IMR-90 (cell line): ENCODE measurements at regions not wholly inside any gene's neighbourhood (a gene's known extent, or its start where the extent isn't known, plus 50 kb on each side); places are given as distances from the start of the nearest gene placed in this dataset.

Source experiments
- ATAC-seq: fragments of 200-7000 bp; cut with Tn5 transposase; 2 replicates; pipeline ENCODE4 v1.9.1; 2020; ENCODE audit warnings: low read depth, mild to moderate bottlenecking, moderate library complexity
- BruUV-seq: library from RNA; stranded (reverse); fragments of 400-500 nt; replicated peaks from 2 replicates; lab custom pipeline; 2021; lab: Mats Ljungman, UMichigan
- CTCF ChIA-PET: fragments of 300-600 bp; formaldehyde crosslinking; extraction: SDS; loops from one replicate; lab custom pipeline; 2021; ENCODE audit warnings: antibody characterized with exemption; lab: Yijun Ruan, JAX
- POLR2A ChIA-PET: fragments of 300-600 bp; sonication (Branson Sonifier 250); formaldehyde crosslinking; loops from one replicate; lab custom pipeline; 2022; ENCODE audit warnings: antibody characterized with exemption; ENCODE audit not compliant: unreplicated experiment; lab: Charles Lee
- DNase-seq: peaks from one replicate; pipeline ENCODE4 v3.0.0; 2013
- H2AFZ ChIP-seq: replicated peaks from 2 replicates; pipeline ENCODE3; 2013; ENCODE audit warnings: low read length, mild to moderate bottlenecking; ENCODE audit not compliant: poor library complexity
- H2AK5ac ChIP-seq: 2 replicates; pipeline ENCODE4 v1.6.1; 2013; ENCODE audit warnings: low read depth, low read length, inconsistent platforms
- H2AK9ac ChIP-seq: replicated peaks from 2 replicates; pipeline ENCODE3; 2013; ENCODE audit warnings: mild to moderate bottlenecking, low read depth, low read length, moderate library complexity; ENCODE audit not compliant: poor library complexity
- H2BK120ac ChIP-seq: 2 replicates; pipeline ENCODE4 v1.6.1; 2013; ENCODE audit warnings: low read depth, low read length, inconsistent platforms
- H2BK15ac ChIP-seq: 3 replicates; pipeline ENCODE4 v1.6.1; 2013; ENCODE audit warnings: low read depth, low read length, inconsistent platforms
- H2BK20ac ChIP-seq: 2 replicates; pipeline ENCODE4 v1.6.1; 2013; ENCODE audit warnings: low read depth, mild to moderate bottlenecking, inconsistent platforms, low read length, moderate library complexity
- H2BK5ac ChIP-seq: 2 replicates; pipeline ENCODE4 v1.6.1; 2013; ENCODE audit warnings: mild to moderate bottlenecking, low read depth, low read length, inconsistent platforms; ENCODE audit not compliant: poor library complexity, severe bottlenecking
- H3K14ac ChIP-seq: replicated peaks from 2 replicates; pipeline ENCODE4 v1.6.1; 2013; ENCODE audit warnings: low read depth, low read length, inconsistent platforms
- H3K18ac ChIP-seq: 2 replicates; pipeline ENCODE4 v1.6.1; 2013; ENCODE audit warnings: low read depth, low read length, control low read depth
- H3K23ac ChIP-seq: 2 replicates; pipeline ENCODE4 v1.6.1; 2013; ENCODE audit warnings: low read depth, low read length, inconsistent platforms
- H3K27ac ChIP-seq: 2 replicates; pipeline ENCODE4 v1.5.1; 2013; ENCODE audit warnings: mild to moderate bottlenecking, control low read depth, low read length; ENCODE audit not compliant: insufficient read depth
- H3K27me3 ChIP-seq: 2 replicates; pipeline ENCODE4 v1.6.1; 2013; ENCODE audit warnings: low read length; ENCODE audit not compliant: control insufficient read depth, insufficient read depth
- H3K36me3 ChIP-seq: 2 replicates; pipeline ENCODE4 v1.6.1; 2013; ENCODE audit warnings: low read length, mixed read lengths; ENCODE audit not compliant: control insufficient read depth, insufficient read depth
- H3K4ac ChIP-seq: 2 replicates; pipeline ENCODE4 v1.6.1; 2013; ENCODE audit warnings: low read depth, low read length, inconsistent platforms
- H3K4me1 ChIP-seq: 2 replicates; pipeline ENCODE4 v1.6.1; 2013; ENCODE audit warnings: low read length, mixed read lengths; ENCODE audit not compliant: control insufficient read depth, insufficient read depth
- H3K4me2 ChIP-seq: 2 replicates; pipeline ENCODE4 v1.6.1; 2013; ENCODE audit warnings: low read depth, mild to moderate bottlenecking, control low read depth, low read length, moderate library complexity
- H3K4me3 ChIP-seq: 2 replicates; pipeline ENCODE4 v1.5.1; 2013; ENCODE audit warnings: low read depth, mild to moderate bottlenecking, control low read depth, low read length, moderate library complexity; ENCODE audit not compliant: insufficient read depth
- H3K56ac ChIP-seq: 2 replicates; pipeline ENCODE4 v1.6.1; 2013; ENCODE audit warnings: low read length, inconsistent platforms; ENCODE audit not compliant: insufficient read depth; ENCODE audit errors: extremely low read depth
- H3K79me1 ChIP-seq, 2 experiments: 2 replicates each; pipeline ENCODE4 v1.6.1; 2013; ENCODE audit warnings: low read length in 2 of 2, inconsistent platforms in 1 of 2, low read depth in 1 of 2
- H3K9ac ChIP-seq: 2 replicates; pipeline ENCODE4 v1.6.1; 2013; ENCODE audit warnings: low read depth, low read length, control low read depth
- H3K9me1 ChIP-seq: 2 replicates; pipeline ENCODE4 v1.6.1; 2013; ENCODE audit warnings: low read length, inconsistent platforms; ENCODE audit not compliant: insufficient read depth
- H3K9me3 ChIP-seq: 2 replicates; pipeline ENCODE4 v1.6.1; 2013; ENCODE audit warnings: low read length; ENCODE audit not compliant: control insufficient read depth, insufficient read depth
- H4K20me1 ChIP-seq: 2 replicates; pipeline ENCODE4 v1.6.1; 2013; ENCODE audit warnings: low read length, inconsistent platforms; ENCODE audit not compliant: insufficient read depth
- H4K5ac ChIP-seq: 2 replicates; pipeline ENCODE4 v1.6.1; 2013; ENCODE audit warnings: mild to moderate bottlenecking, low read depth, low read length, control low read depth
- H4K8ac ChIP-seq, 2 experiments: 2 replicates each; pipeline ENCODE4 v1.6.1; 2013; ENCODE audit warnings: low read depth in 2 of 2, low read length in 2 of 2, control low read depth in 1 of 2, inconsistent platforms in 1 of 2
- H4K91ac ChIP-seq: 2 replicates; pipeline ENCODE4 v1.6.1; 2013; ENCODE audit warnings: low read depth, low read length, inconsistent platforms; ENCODE audit not compliant: insufficient read depth
- CTCF ChIP-seq: conservative IDR thresholded peaks from 2 replicates; pipeline ENCODE4 v1.5.1; 2012; ENCODE audit warnings: mild to moderate bottlenecking, low read depth, low read length, improper control_type of control experiment
- MAZ ChIP-seq: IDR thresholded peaks from 2 replicates; pipeline ENCODE4 v1.6.1; 2012; ENCODE audit warnings: low read depth, mild to moderate bottlenecking, low read length, improper control_type of control experiment, moderate library complexity, borderline replicate concordance
- MXI1 ChIP-seq: IDR thresholded peaks from 2 replicates; pipeline ENCODE4 v1.6.1; 2012; ENCODE audit warnings: low read depth, mild to moderate bottlenecking, low read length, moderate library complexity, borderline replicate concordance
- RAD21 ChIP-seq: IDR thresholded peaks from 2 replicates; pipeline ENCODE4 v1.6.1; 2012; ENCODE audit warnings: low read length, improper control_type of control experiment
- WGBS, 2 experiments: methylation state at CpG; one replicate each; pipeline versions ENCODE4 v1.1.5 to v1.1.7; 2013; ENCODE audit warnings: missing lambda C conversion rate in 2 of 2; ENCODE audit not compliant: insufficient read length in 1 of 2; ENCODE audit errors: extremely low coverage in 2 of 2; 5-methylcytosine and 5-hydroxymethylcytosine counted together
- dilution Hi-C: fragments of 300-500 bp; cut with HindIII; formaldehyde crosslinking; loops from one replicate; pipeline ENCODE4 v1.14.3; 2018; ENCODE audit warnings: low sequenced_read_pairs; ENCODE audit not compliant: unreplicated experiment
- in situ Hi-C: fragments of 300-500 bp; cut with MboI; formaldehyde crosslinking; loops from 3 replicates; pipeline ENCODE4 v1.14.3; 2019; ENCODE audit warnings: low sequenced_read_pairs, inconsistent platforms, mixed read lengths
- intact Hi-C: fragments of 100-400 bp; cut with micrococcal nuclease; formaldehyde crosslinking; loops from 2 replicates; pipeline ENCODE4 v1.10.0; 2022

- Histone ChIP-seq H3K79me1 (no peaks in the 10 kb centered on the region), H3K36me3 (no peaks in the 10 kb centered on the region), H3K4me2 (no peak overlapping the region), H3K27me3 (no peaks in the 10 kb centered on the region), H3K9me3 (peaks cover 34% of the 10 kb centered on the region), H3K9ac (no peak overlapping the region), H2BK20ac (no peak overlapping the region), H3K18ac (no peak overlapping the region), H4K91ac (no peak overlapping the region), H3K4me1 (no peaks in the 10 kb centered on the region), H2AFZ (no peak overlapping the region), H2BK5ac (no peak overlapping the region), H3K9me1 (no peaks in the 10 kb centered on the region), H3K4me3 (no peak overlapping the region), H3K14ac (no peak overlapping the region), H4K20me1 (no peaks in the 10 kb centered on the region), H4K8ac (no peak overlapping the region), H2BK120ac (no peak overlapping the region), H3K27ac (no peak overlapping the region), H2AK9ac (no peak overlapping the region), H3K56ac (no peak overlapping the region), H3K23ac (no peak overlapping the region), H2AK5ac (no peak overlapping the region), H3K4ac (no peak overlapping the region), H2BK15ac (no peak overlapping the region), H4K5ac (no peak overlapping the region)
- DNase-seq (no peak), ATAC-seq (no peak)
- CTCF ChIA-PET: no interaction called here
- in situ Hi-C loops: no loop called here
- no peak for TF ChIP-seq RAD21
- no peak for TF ChIP-seq MXI1
- TF ChIP-seq MAZ: no peak
- TF ChIP-seq CTCF: no peak
- intact Hi-C loops: no loop called here
- dilution Hi-C loops: no loop called here
- POLR2A ChIA-PET: no interaction called here
- no TSS peak for BruUV-seq
- 0% methylated on average over 1 of the region's 6 CpGs; no CpG with 5 or more reads in 1 of the 2 experiments for WGBS, 2 experiments
Observed at GRCh38 chr18:78352910-78353309, 626.7 kb upstream of the SALL3 start.
